Fibroblast of lung (primary cell): ENCODE measurements at regions not wholly inside any gene's neighbourhood (a gene's known extent, or its start where the extent isn't known, plus 50 kb on each side); places are given as distances from the start of the nearest gene placed in this dataset.
A peak's percentile ranks its signal among the peaks of the same experiment; 100 is the strongest.

Experiments used
- DNase-seq, 2 donors: peaks; one replicate each; pipeline versions ENCODE4 v3.0.0 to v3.0.0-alpha.2; 2010; ENCODE audit warnings: low read depth in 2 of 2
- H2AFZ ChIP-seq: 2 replicates; pipeline ENCODE4 v1.5.1; 2012; ENCODE audit warnings: low read length, control low read depth, inconsistent platforms
- H3K27ac ChIP-seq: 2 replicates; pipeline ENCODE4 v1.5.1; 2011; ENCODE audit warnings: low read length, control low read depth; ENCODE audit not compliant: insufficient read depth
- H3K27me3 ChIP-seq: 2 replicates; pipeline ENCODE4 v1.5.1; 2011; ENCODE audit warnings: mild to moderate bottlenecking, low read length; ENCODE audit not compliant: control insufficient read depth, insufficient read depth
- H3K36me3 ChIP-seq: 2 replicates; pipeline ENCODE4 v1.5.1; 2011; ENCODE audit warnings: low read length; ENCODE audit not compliant: control insufficient read depth, insufficient read depth
- H3K4me1 ChIP-seq: 2 replicates; pipeline ENCODE4 v1.5.1; 2011; ENCODE audit warnings: low read length; ENCODE audit not compliant: control insufficient read depth, insufficient read depth; ENCODE audit errors: extremely low read depth
- H3K4me2 ChIP-seq: 2 replicates; pipeline ENCODE4 v1.5.1; 2011; ENCODE audit warnings: low read length, control low read depth; ENCODE audit not compliant: insufficient read depth; ENCODE audit errors: extremely low read depth
- H3K4me3 ChIP-seq, 4 experiments: fragments of 200-600 bp in 1 of 4; sonication (generic) in 1 of 4; replicated peaks in 1 of 4; 2 replicates each; pipeline ENCODE4 v1.5.1; 2011 to 2016; ENCODE audit warnings: low read length in 4 of 4, low read depth in 3 of 4, mild to moderate bottlenecking in 3 of 4, control low read depth in 2 of 4, inconsistent platforms in 1 of 4, mixed read lengths in 1 of 4; ENCODE audit not compliant: insufficient read depth in 1 of 4; ENCODE audit errors: control extremely low read depth in 1 of 4
- H3K79me2 ChIP-seq: 2 replicates; pipeline ENCODE4 v1.5.1; 2012; ENCODE audit warnings: mild to moderate bottlenecking, low read length, inconsistent platforms; ENCODE audit not compliant: control insufficient read depth, insufficient read depth
- H3K9ac ChIP-seq: 2 replicates; pipeline ENCODE4 v1.5.1; 2011; ENCODE audit warnings: mild to moderate bottlenecking, low read length, control low read depth; ENCODE audit not compliant: insufficient read depth
- H3K9me3 ChIP-seq: 2 replicates; pipeline ENCODE4 v1.5.1; 2012; ENCODE audit warnings: low read depth, low read length; ENCODE audit not compliant: control insufficient read depth, insufficient read depth
- H4K20me1 ChIP-seq: 2 replicates; pipeline ENCODE4 v1.5.1; 2011; ENCODE audit warnings: low read length; ENCODE audit not compliant: control insufficient read depth, insufficient read depth; ENCODE audit errors: extremely low read depth
- EZH2 ChIP-seq: IDR thresholded peaks from 2 replicates; pipeline ENCODE4 v1.5.1; 2012; ENCODE audit warnings: low read length, control low read depth, mild to moderate bottlenecking; ENCODE audit errors: missing control alignments
- TF ChIP-seq, protein P1 (sequence below), 2 donors: IDR thresholded peaks in 1 of 2; conservative IDR thresholded peaks in 1 of 2; 1 replicate in 1 of 2; 2 replicates in 1 of 2; pipeline ENCODE4 v1.5.1; 2011 to 2012; ENCODE audit warnings: low read length in 2 of 2, control low read depth in 1 of 2, inconsistent platforms in 1 of 2, low read depth in 1 of 2, mild to moderate bottlenecking in 1 of 2

DNA sequence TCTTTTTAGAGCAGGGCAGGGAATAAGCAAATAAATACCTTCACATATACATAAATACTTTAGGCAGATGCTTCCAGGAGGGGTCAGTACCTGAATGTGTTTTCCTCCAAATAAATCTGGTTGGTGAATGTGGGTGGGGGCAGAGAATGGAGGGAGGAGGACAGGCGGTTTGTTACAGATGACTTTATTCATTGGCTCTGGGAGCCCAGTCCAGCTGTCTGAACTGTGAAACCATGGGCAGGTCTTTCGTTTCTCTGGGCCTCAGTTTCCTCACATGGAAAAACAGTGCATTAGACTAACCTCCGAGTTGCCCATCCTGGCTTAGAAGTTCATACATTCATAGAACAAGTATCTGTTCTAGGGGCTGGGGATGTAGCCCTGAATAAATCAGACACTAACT, 124.6 kb downstream of the IER5 start:
- Histone ChIP-seq H3K27ac (no peak overlapping the region), H4K20me1 (no peaks in the 10 kb centered on the region), H3K9ac (no peak overlapping the region), H3K4me1 (no peaks in the 10 kb centered on the region), H3K4me2 (no peak overlapping the region), H3K27me3 (peaks cover 2% of the 10 kb centered on the region), H3K36me3 (no peaks in the 10 kb centered on the region), H3K79me2 (no peaks in the 10 kb centered on the region), H3K9me3 (no peaks in the 10 kb centered on the region), H2AFZ (no peak overlapping the region), H3K4me3 (no peak overlapping the region)
- no peak for DNase-seq
- TF ChIP-seq, protein P1, sequence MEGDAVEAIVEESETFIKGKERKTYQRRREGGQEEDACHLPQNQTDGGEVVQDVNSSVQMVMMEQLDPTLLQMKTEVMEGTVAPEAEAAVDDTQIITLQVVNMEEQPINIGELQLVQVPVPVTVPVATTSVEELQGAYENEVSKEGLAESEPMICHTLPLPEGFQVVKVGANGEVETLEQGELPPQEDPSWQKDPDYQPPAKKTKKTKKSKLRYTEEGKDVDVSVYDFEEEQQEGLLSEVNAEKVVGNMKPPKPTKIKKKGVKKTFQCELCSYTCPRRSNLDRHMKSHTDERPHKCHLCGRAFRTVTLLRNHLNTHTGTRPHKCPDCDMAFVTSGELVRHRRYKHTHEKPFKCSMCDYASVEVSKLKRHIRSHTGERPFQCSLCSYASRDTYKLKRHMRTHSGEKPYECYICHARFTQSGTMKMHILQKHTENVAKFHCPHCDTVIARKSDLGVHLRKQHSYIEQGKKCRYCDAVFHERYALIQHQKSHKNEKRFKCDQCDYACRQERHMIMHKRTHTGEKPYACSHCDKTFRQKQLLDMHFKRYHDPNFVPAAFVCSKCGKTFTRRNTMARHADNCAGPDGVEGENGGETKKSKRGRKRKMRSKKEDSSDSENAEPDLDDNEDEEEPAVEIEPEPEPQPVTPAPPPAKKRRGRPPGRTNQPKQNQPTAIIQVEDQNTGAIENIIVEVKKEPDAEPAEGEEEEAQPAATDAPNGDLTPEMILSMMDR (conservative IDR thresholded peaks at IDR 0.05 in 1 of 2, IDR thresholded peaks at IDR 0.05 in 1 of 2; ENCODE audit: low read depth in 1 of 2, low read length in 2 of 2), result no peak

DNA sequence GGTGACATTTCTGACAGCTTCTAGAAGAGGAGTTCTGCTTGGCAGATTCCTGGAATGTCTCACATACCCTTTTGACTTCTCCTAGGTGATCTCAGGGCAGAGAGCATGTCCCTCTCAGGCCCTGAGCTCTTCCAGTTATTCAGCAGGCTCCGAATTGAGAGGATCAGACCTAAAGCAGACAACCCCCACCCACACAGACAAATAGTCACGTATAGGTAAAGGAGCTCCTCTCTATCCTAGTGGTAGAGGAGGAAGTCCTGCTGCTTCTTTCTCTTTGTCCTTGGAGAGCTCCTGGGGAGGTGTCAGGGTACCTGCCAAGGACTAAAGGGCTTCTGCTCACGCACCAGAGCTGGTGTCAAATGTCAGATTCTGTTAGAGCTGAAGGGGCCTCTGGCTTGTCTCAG, 128.1 kb downstream of the IER5 start:
- Histone ChIP-seq H3K36me3 (no peaks in the 10 kb centered on the region), H3K4me1 (no peaks in the 10 kb centered on the region), H3K4me3 (no peak overlapping the region), H3K9ac (no peak overlapping the region), H2AFZ (no peak overlapping the region), H3K27ac (no peak overlapping the region), H4K20me1 (no peaks in the 10 kb centered on the region), H3K79me2 (no peaks in the 10 kb centered on the region), H3K9me3 (no peaks in the 10 kb centered on the region), H3K4me2 (no peak overlapping the region), H3K27me3 (no peaks in the 10 kb centered on the region)
- TF ChIP-seq, protein P1 (conservative IDR thresholded peaks at IDR 0.05 in 1 of 2, IDR thresholded peaks at IDR 0.05 in 1 of 2; ENCODE audit: low read depth in 1 of 2, low read length in 2 of 2), result no peak
- no peak for TF ChIP-seq EZH2
- no peak for DNase-seq

GRCh38 chr1:181219938-181220337, 131.4 kb downstream of the IER5 start:
- TF ChIP-seq, protein P1 (conservative IDR thresholded peaks at IDR 0.05 in 1 of 2, IDR thresholded peaks at IDR 0.05 in 1 of 2; ENCODE audit: low read depth in 1 of 2, low read length in 2 of 2), result no peak
- TF ChIP-seq EZH2, result no peak
- Histone ChIP-seq H3K27ac (no peak overlapping the region), H3K27me3 (no peaks in the 10 kb centered on the region), H3K9me3 (no peaks in the 10 kb centered on the region), H2AFZ (no peak overlapping the region), H3K9ac (no peak overlapping the region), H4K20me1 (no peaks in the 10 kb centered on the region), H3K4me1 (no peaks in the 10 kb centered on the region), H3K4me3 (no peak overlapping the region), H3K79me2 (no peaks in the 10 kb centered on the region), H3K4me2 (no peak overlapping the region), H3K36me3 (no peaks in the 10 kb centered on the region)
- DNase-seq, result peak in 1 of 2 donors; percentile 6
